ENCODE measurements at regions not wholly inside any gene's neighbourhood (a gene's known extent, or its start where the extent isn't known, plus 50 kb on each side); places are given as distances from the start of the nearest gene placed in this dataset.

- Histone ChIP-seq H3K27ac (no peak overlapping the region), H3K4me3 (no peak overlapping the region)
- TF ChIP-seq CTCF (IDR thresholded peaks at IDR 0.05): no peak
- no peak for DNase-seq (ENCODE audit: low spot score)
Observed at GRCh38 chr2:217559084-217559483, 443.7 kb downstream of the TNS1 start.

DNA sequence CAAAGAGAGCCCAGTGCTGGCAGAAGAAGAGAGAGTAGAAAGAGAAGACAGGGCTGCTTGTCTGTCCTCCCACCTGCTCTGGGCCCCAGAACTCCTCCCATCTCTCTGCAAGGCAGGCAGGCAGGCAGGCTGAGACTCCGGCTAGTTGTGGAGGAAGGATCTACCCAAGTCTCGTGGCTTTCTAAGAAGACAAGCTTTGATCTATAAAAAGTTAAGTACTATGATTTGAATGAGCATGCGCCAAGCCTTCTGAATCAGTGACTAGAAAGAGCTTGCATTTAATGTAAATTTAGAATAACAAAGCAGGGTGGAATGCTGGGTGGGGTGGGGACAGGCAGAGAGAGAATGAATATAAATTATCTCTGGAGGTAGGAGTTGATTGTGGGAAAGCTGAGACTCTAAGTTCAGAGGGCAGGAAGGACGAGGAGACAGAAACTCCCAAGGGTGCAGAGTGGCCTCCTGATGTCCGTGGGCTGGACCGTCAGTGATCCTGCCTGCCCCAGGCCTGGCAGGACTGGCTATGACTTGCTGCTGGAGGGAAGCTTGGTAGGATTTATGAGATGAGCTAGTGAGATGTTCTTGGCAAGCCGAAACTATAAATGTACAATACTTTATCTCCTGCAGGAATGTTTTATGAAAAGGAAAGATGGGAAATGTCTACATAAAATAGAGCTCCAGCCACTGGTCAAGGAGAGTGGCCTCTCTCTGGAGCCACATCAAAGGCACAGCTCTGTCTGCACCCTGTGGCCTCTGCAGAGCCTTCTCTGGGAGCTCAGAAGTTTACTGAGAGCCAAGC, 447.5 kb downstream of the TNS1 start:
- Histone ChIP-seq H3K27ac (no peak overlapping the region), H3K4me3 (no peak overlapping the region)
- DNase-seq (ENCODE audit: low spot score): no peak
- TF ChIP-seq CTCF (IDR thresholded peaks at IDR 0.05): no peak

- no peak for TF ChIP-seq CTCF (IDR thresholded peaks at IDR 0.05)
- H3K27ac ChIP-seq: no peak overlapping the region
Observed at GRCh38 chr2:217553679-217554078, 449.1 kb downstream of the TNS1 start.

DNA sequence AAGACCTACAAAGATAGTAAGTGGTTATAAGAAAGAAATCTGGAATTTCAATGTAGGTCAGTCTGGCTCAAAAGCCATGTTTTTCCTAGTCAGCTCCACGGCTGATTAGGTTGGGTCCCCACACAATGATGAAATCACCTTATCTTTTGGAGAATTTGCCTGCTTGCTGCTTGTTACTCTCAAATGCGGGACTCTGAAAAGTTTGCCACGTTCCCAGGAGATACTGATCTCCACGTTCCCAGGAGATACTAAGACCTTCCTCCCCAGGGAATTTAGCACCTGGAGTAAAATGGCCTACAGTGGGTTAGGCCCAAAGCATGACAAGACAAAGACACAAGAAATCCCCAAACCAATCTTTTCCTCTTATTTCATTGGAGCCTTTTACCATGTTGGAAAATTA, 449.6 kb downstream of the TNS1 start:
- no peak overlapping the region for H3K4me3 ChIP-seq
- H3K27ac ChIP-seq: no peak overlapping the region
- TF ChIP-seq CTCF (IDR thresholded peaks at IDR 0.05): no peak
- DNase-seq (ENCODE audit: low spot score): no peak

More at GRCh38 chr2:217553679-217554078, 449.1 kb downstream of the TNS1 start:
- DNase-seq (ENCODE audit: low spot score): no peak
- no peak overlapping the region for H3K4me3 ChIP-seq

DNA sequence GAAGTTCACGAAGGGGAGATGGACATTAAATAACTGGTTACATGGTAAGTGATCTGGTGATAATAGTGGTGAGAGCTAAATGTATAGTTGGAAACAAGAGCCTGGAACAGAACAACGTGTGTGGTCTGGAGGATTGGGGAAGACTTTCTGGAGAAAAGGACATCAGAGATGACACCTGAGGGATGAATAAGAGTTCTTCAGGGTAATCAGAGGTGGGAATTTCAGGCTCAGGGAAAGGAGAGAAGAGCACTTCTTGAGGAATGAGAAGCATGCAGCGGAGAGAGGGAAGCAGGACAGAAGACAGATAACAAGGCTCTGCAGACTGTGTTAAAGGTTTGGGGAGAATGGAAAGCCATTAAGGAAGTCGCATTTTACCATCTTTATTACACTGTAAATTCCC, 450.7 kb downstream of the TNS1 start:
- DNase-seq (ENCODE audit: low spot score): no peak
- H3K4me3 ChIP-seq: no peak overlapping the region
- no peak for TF ChIP-seq CTCF (IDR thresholded peaks at IDR 0.05)
- no peak overlapping the region for H3K27ac ChIP-seq

DNA sequence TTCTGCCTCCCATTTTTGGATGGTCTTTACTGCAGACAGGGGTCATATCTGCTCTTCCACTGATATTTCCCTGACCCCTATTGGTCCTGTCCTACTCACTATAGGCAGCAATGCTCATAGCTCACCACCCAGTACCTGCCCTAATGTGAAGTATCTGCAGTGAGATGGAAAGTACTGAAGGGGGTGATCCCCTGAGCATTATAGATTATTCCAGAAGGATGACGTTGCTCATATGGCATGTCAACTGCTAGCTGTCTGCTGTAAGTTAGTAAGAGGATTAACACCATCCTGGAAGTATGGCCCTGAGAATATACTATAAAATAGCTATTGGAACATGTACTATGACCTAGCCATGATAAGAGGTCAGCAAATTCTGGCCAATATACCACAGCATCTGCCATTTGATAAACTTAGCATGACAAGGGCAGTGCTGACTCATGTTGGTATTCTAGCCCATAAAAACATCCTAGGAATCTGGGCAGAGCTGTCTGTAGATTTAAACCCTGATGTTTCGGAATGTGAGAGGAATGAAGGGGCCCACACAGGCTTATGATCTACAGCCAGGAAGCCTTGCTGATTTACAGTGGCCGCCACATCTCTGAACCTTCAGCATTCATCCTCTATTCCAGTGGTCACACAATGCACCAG, 451.4 kb downstream of the TNS1 start:
- Histone ChIP-seq H3K27ac (no peak overlapping the region), H3K4me3 (no peak overlapping the region)
- no peak for TF ChIP-seq CTCF (IDR thresholded peaks at IDR 0.05)
- no peak for DNase-seq (ENCODE audit: low spot score)

DNA sequence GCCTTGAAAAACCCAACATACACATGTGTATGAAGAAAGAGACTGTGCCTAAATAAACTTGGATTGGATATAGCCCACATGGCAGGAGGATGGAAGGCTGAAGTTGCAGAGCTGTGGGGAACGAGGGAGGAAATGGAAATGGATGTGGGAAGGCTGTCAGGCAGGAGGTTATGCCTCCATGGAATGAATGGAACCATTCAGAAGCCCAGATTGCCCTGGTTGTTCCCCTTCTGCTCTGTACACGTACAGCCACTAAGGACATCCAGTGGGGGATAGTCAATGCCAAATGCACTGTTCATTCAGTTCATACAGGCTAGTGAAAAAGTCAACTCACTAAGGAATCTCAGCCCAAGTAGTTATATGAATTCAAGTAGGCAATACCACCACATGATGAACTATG, 463.7 kb downstream of the TNS1 start:
- no peak for DNase-seq (ENCODE audit: low spot score)
- Histone ChIP-seq H3K27ac (no peak overlapping the region), H3K4me3 (no peak overlapping the region)
- TF ChIP-seq CTCF (IDR thresholded peaks at IDR 0.05): no peak

All from coronary artery (tissue), 2 donors.